IMR-90 (cell line): ENCODE measurements at regions not wholly inside any gene's neighbourhood (a gene's known extent, or its start where the extent isn't known, plus 50 kb on each side); places are given as distances from the start of the nearest gene placed in this dataset.

ENCODE experiments used
- ATAC-seq: fragments of 200-7000 bp; cut with Tn5 transposase; 2 replicates; pipeline ENCODE4 v1.9.1; 2020; ENCODE audit warnings: low read depth, mild to moderate bottlenecking, moderate library complexity
- BruUV-seq: library from RNA; stranded (reverse); fragments of 400-500 nt; replicated peaks from 2 replicates; lab custom pipeline; 2021; lab: Mats Ljungman, UMichigan
- CTCF ChIA-PET: fragments of 300-600 bp; formaldehyde crosslinking; extraction: SDS; loops from one replicate; lab custom pipeline; 2021; ENCODE audit warnings: antibody characterized with exemption; lab: Yijun Ruan, JAX
- POLR2A ChIA-PET: fragments of 300-600 bp; sonication (Branson Sonifier 250); formaldehyde crosslinking; loops from one replicate; lab custom pipeline; 2022; ENCODE audit warnings: antibody characterized with exemption; ENCODE audit not compliant: unreplicated experiment; lab: Charles Lee
- DNase-seq: peaks from one replicate; pipeline ENCODE4 v3.0.0; 2013
- H2AFZ ChIP-seq: replicated peaks from 2 replicates; pipeline ENCODE3; 2013; ENCODE audit warnings: low read length, mild to moderate bottlenecking; ENCODE audit not compliant: poor library complexity
- H2AK5ac ChIP-seq: 2 replicates; pipeline ENCODE4 v1.6.1; 2013; ENCODE audit warnings: low read depth, low read length, inconsistent platforms
- H2AK9ac ChIP-seq: replicated peaks from 2 replicates; pipeline ENCODE3; 2013; ENCODE audit warnings: mild to moderate bottlenecking, low read depth, low read length, moderate library complexity; ENCODE audit not compliant: poor library complexity
- H2BK120ac ChIP-seq: 2 replicates; pipeline ENCODE4 v1.6.1; 2013; ENCODE audit warnings: low read depth, low read length, inconsistent platforms
- H2BK15ac ChIP-seq: 3 replicates; pipeline ENCODE4 v1.6.1; 2013; ENCODE audit warnings: low read depth, low read length, inconsistent platforms
- H2BK20ac ChIP-seq: 2 replicates; pipeline ENCODE4 v1.6.1; 2013; ENCODE audit warnings: low read depth, mild to moderate bottlenecking, inconsistent platforms, low read length, moderate library complexity
- H2BK5ac ChIP-seq: 2 replicates; pipeline ENCODE4 v1.6.1; 2013; ENCODE audit warnings: mild to moderate bottlenecking, low read depth, low read length, inconsistent platforms; ENCODE audit not compliant: poor library complexity, severe bottlenecking
- H3K14ac ChIP-seq: replicated peaks from 2 replicates; pipeline ENCODE4 v1.6.1; 2013; ENCODE audit warnings: low read depth, low read length, inconsistent platforms
- H3K18ac ChIP-seq: 2 replicates; pipeline ENCODE4 v1.6.1; 2013; ENCODE audit warnings: low read depth, low read length, control low read depth
- H3K23ac ChIP-seq: 2 replicates; pipeline ENCODE4 v1.6.1; 2013; ENCODE audit warnings: low read depth, low read length, inconsistent platforms
- H3K27ac ChIP-seq: 2 replicates; pipeline ENCODE4 v1.5.1; 2013; ENCODE audit warnings: mild to moderate bottlenecking, control low read depth, low read length; ENCODE audit not compliant: insufficient read depth
- H3K27me3 ChIP-seq: 2 replicates; pipeline ENCODE4 v1.6.1; 2013; ENCODE audit warnings: low read length; ENCODE audit not compliant: control insufficient read depth, insufficient read depth
- H3K36me3 ChIP-seq: 2 replicates; pipeline ENCODE4 v1.6.1; 2013; ENCODE audit warnings: low read length, mixed read lengths; ENCODE audit not compliant: control insufficient read depth, insufficient read depth
- H3K4ac ChIP-seq: 2 replicates; pipeline ENCODE4 v1.6.1; 2013; ENCODE audit warnings: low read depth, low read length, inconsistent platforms
- H3K4me1 ChIP-seq: 2 replicates; pipeline ENCODE4 v1.6.1; 2013; ENCODE audit warnings: low read length, mixed read lengths; ENCODE audit not compliant: control insufficient read depth, insufficient read depth
- H3K4me2 ChIP-seq: 2 replicates; pipeline ENCODE4 v1.6.1; 2013; ENCODE audit warnings: low read depth, mild to moderate bottlenecking, control low read depth, low read length, moderate library complexity
- H3K4me3 ChIP-seq: 2 replicates; pipeline ENCODE4 v1.5.1; 2013; ENCODE audit warnings: low read depth, mild to moderate bottlenecking, control low read depth, low read length, moderate library complexity; ENCODE audit not compliant: insufficient read depth
- H3K56ac ChIP-seq: 2 replicates; pipeline ENCODE4 v1.6.1; 2013; ENCODE audit warnings: low read length, inconsistent platforms; ENCODE audit not compliant: insufficient read depth; ENCODE audit errors: extremely low read depth
- H3K79me1 ChIP-seq, 2 experiments: 2 replicates each; pipeline ENCODE4 v1.6.1; 2013; ENCODE audit warnings: low read length in 2 of 2, inconsistent platforms in 1 of 2, low read depth in 1 of 2
- H3K9ac ChIP-seq: 2 replicates; pipeline ENCODE4 v1.6.1; 2013; ENCODE audit warnings: low read depth, low read length, control low read depth
- H3K9me1 ChIP-seq: 2 replicates; pipeline ENCODE4 v1.6.1; 2013; ENCODE audit warnings: low read length, inconsistent platforms; ENCODE audit not compliant: insufficient read depth
- H3K9me3 ChIP-seq: 2 replicates; pipeline ENCODE4 v1.6.1; 2013; ENCODE audit warnings: low read length; ENCODE audit not compliant: control insufficient read depth, insufficient read depth
- H4K20me1 ChIP-seq: 2 replicates; pipeline ENCODE4 v1.6.1; 2013; ENCODE audit warnings: low read length, inconsistent platforms; ENCODE audit not compliant: insufficient read depth
- H4K5ac ChIP-seq: 2 replicates; pipeline ENCODE4 v1.6.1; 2013; ENCODE audit warnings: mild to moderate bottlenecking, low read depth, low read length, control low read depth
- H4K8ac ChIP-seq, 2 experiments: 2 replicates each; pipeline ENCODE4 v1.6.1; 2013; ENCODE audit warnings: low read depth in 2 of 2, low read length in 2 of 2, control low read depth in 1 of 2, inconsistent platforms in 1 of 2
- H4K91ac ChIP-seq: 2 replicates; pipeline ENCODE4 v1.6.1; 2013; ENCODE audit warnings: low read depth, low read length, inconsistent platforms; ENCODE audit not compliant: insufficient read depth
- BHLHE40 ChIP-seq: fragments of 150-350 bp; IDR thresholded peaks from 2 replicates; pipeline ENCODE4 v1.6.1; 2016; ENCODE audit warnings: mild to moderate bottlenecking, low read depth, low read length
- CEBPB ChIP-seq: IDR thresholded peaks from 2 replicates; pipeline ENCODE4 v1.6.1; 2012; ENCODE audit warnings: low read depth, low read length, improper control_type of control experiment
- CHD1 ChIP-seq: IDR thresholded peaks from 2 replicates; pipeline ENCODE4 v1.6.1; 2012; ENCODE audit warnings: low read depth, low read length, improper control_type of control experiment
- ELK1 ChIP-seq: fragments of 150-350 bp; IDR thresholded peaks from 2 replicates; pipeline ENCODE4 v1.6.1; 2016; ENCODE audit warnings: low read depth, mild to moderate bottlenecking, low read length, moderate library complexity, borderline replicate concordance
- FOS ChIP-seq: fragments of 150-350 bp; IDR thresholded peaks from 2 replicates; pipeline ENCODE4 v1.6.1; 2016; ENCODE audit warnings: low read depth, low read length
- MAFK ChIP-seq: IDR thresholded peaks from 2 replicates; pipeline ENCODE4 v1.6.1; 2012; ENCODE audit warnings: low read depth, low read length, improper control_type of control experiment
- MAZ ChIP-seq: IDR thresholded peaks from 2 replicates; pipeline ENCODE4 v1.6.1; 2012; ENCODE audit warnings: low read depth, mild to moderate bottlenecking, low read length, improper control_type of control experiment, moderate library complexity, borderline replicate concordance
- MXI1 ChIP-seq: IDR thresholded peaks from 2 replicates; pipeline ENCODE4 v1.6.1; 2012; ENCODE audit warnings: low read depth, mild to moderate bottlenecking, low read length, moderate library complexity, borderline replicate concordance
- NFE2L2 ChIP-seq: fragments of 150-350 bp; IDR thresholded peaks from 2 replicates; pipeline ENCODE4 v1.6.1; 2016; ENCODE audit warnings: low read depth, mild to moderate bottlenecking, low read length
- POLR2A ChIP-seq: IDR thresholded peaks from 2 replicates; pipeline ENCODE4 v1.6.1; 2012; ENCODE audit warnings: mild to moderate bottlenecking, low read depth, low read length
- RAD21 ChIP-seq: IDR thresholded peaks from 2 replicates; pipeline ENCODE4 v1.6.1; 2012; ENCODE audit warnings: low read length, improper control_type of control experiment
- RCOR1 ChIP-seq: IDR thresholded peaks from 2 replicates; pipeline ENCODE4 v1.6.1; 2012; ENCODE audit warnings: mild to moderate bottlenecking, low read length, improper control_type of control experiment; ENCODE audit not compliant: insufficient replicate concordance
- RFX5 ChIP-seq: IDR thresholded peaks from 2 replicates; pipeline ENCODE4 v1.8.0; 2012; ENCODE audit warnings: low read depth, mild to moderate bottlenecking, low read length, moderate library complexity
- SMC3 ChIP-seq: fragments of 150-350 bp; IDR thresholded peaks from 2 replicates; pipeline ENCODE4 v1.6.1; 2016; ENCODE audit warnings: low read depth, mild to moderate bottlenecking, antibody characterized with exemption, low read length, moderate library complexity
- whole genome bisulfite sequencing, 2 experiments: methylation state at CpG; one replicate each; pipeline versions ENCODE4 v1.1.5 to v1.1.7; 2013; ENCODE audit warnings: missing lambda C conversion rate in 2 of 2; ENCODE audit not compliant: insufficient read length in 1 of 2; ENCODE audit errors: extremely low coverage in 2 of 2; 5-methylcytosine and 5-hydroxymethylcytosine counted together
- dilution Hi-C: fragments of 300-500 bp; cut with HindIII; formaldehyde crosslinking; loops from one replicate; pipeline ENCODE4 v1.14.3; 2018; ENCODE audit warnings: low sequenced_read_pairs; ENCODE audit not compliant: unreplicated experiment
- in situ Hi-C: fragments of 300-500 bp; cut with MboI; formaldehyde crosslinking; loops from 3 replicates; pipeline ENCODE4 v1.14.3; 2019; ENCODE audit warnings: low sequenced_read_pairs, inconsistent platforms, mixed read lengths
- intact Hi-C: fragments of 100-400 bp; cut with micrococcal nuclease; formaldehyde crosslinking; loops from 2 replicates; pipeline ENCODE4 v1.10.0; 2022
- TF ChIP-seq, protein P1 (sequence below): conservative IDR thresholded peaks from 2 replicates; pipeline ENCODE4 v1.5.1; 2012; ENCODE audit warnings: mild to moderate bottlenecking, low read depth, low read length, improper control_type of control experiment
- TF ChIP-seq, protein P2 (sequence below): fragments of 150-350 bp; IDR thresholded peaks from 2 replicates; pipeline ENCODE4 v1.6.1; 2017; ENCODE audit warnings: mild to moderate bottlenecking, antibody characterized with exemption, low read length, low read depth

DNA sequence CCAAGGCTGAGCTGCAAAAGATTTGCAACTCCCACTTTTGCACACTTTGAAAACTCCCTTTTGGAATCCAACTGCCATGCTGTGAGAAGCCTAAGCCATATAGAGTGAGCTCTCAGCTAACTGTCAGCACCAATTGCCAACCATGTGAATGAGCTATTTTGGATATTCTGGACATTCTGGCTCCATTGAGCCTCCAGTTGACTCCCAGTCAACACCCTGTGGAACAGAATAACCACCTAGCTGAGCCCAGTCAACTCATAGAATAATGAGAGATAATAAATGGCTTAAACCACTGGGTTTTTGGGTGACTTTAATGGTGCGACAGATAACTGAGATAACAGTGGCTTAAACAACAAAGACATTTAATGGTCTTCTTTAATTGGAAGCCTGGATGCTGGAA is 210.1 kb downstream of the SUDS3 start:
- Histone ChIP-seq H2BK15ac (no peak overlapping the region), H3K14ac (no peak overlapping the region), H3K36me3 (no peaks in the 10 kb centered on the region), H3K27ac (no peak overlapping the region), H3K9me1 (no peaks in the 10 kb centered on the region), H3K18ac (no peak overlapping the region), H3K4ac (no peak overlapping the region), H3K4me1 (no peaks in the 10 kb centered on the region), H3K4me2 (no peak overlapping the region), H3K9ac (no peak overlapping the region), H2AK5ac (no peak overlapping the region), H2BK20ac (no peak overlapping the region), H4K8ac (no peak overlapping the region), H3K56ac (no peak overlapping the region), H2BK5ac (no peak overlapping the region), H2AK9ac (no peak overlapping the region), H3K27me3 (no peaks in the 10 kb centered on the region), H2BK120ac (no peak overlapping the region), H3K79me1 (no peaks in the 10 kb centered on the region), H4K20me1 (no peaks in the 10 kb centered on the region), H3K9me3 (peaks cover 25% of the 10 kb centered on the region), H3K4me3 (no peak overlapping the region), H3K23ac (no peak overlapping the region), H4K5ac (no peak overlapping the region), H4K91ac (no peak overlapping the region), H2AFZ (no peak overlapping the region)
- no peak for ATAC-seq
- TF ChIP-seq RCOR1 (no peak), FOS (no peak), CEBPB (no peak), NFE2L2 (no peak), MAZ (no peak), MAFK (no peak), MXI1 (no peak), POLR2A (no peak), RFX5 (no peak), BHLHE40 (no peak), CHD1 (no peak), RAD21 (no peak), ELK1 (no peak), SMC3 (no peak)
- TF ChIP-seq, protein P1, sequence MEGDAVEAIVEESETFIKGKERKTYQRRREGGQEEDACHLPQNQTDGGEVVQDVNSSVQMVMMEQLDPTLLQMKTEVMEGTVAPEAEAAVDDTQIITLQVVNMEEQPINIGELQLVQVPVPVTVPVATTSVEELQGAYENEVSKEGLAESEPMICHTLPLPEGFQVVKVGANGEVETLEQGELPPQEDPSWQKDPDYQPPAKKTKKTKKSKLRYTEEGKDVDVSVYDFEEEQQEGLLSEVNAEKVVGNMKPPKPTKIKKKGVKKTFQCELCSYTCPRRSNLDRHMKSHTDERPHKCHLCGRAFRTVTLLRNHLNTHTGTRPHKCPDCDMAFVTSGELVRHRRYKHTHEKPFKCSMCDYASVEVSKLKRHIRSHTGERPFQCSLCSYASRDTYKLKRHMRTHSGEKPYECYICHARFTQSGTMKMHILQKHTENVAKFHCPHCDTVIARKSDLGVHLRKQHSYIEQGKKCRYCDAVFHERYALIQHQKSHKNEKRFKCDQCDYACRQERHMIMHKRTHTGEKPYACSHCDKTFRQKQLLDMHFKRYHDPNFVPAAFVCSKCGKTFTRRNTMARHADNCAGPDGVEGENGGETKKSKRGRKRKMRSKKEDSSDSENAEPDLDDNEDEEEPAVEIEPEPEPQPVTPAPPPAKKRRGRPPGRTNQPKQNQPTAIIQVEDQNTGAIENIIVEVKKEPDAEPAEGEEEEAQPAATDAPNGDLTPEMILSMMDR: no peak
- TF ChIP-seq, protein P2, sequence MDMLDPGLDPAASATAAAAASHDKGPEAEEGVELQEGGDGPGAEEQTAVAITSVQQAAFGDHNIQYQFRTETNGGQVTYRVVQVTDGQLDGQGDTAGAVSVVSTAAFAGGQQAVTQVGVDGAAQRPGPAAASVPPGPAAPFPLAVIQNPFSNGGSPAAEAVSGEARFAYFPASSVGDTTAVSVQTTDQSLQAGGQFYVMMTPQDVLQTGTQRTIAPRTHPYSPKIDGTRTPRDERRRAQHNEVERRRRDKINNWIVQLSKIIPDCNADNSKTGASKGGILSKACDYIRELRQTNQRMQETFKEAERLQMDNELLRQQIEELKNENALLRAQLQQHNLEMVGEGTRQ: no peak
- POLR2A ChIA-PET: no interaction called here
- in situ Hi-C loops (no loop called here), intact Hi-C loops (no loop called here), dilution Hi-C loops (no loop called here)
- no peak for DNase-seq
- CTCF ChIA-PET: no interaction called here
- no CpG with 5 or more reads among the region's 1 CpG for WGBS, 2 experiments
- BruUV-seq: no TSS peak
